Liver (tissue), 2 donors: ENCODE measurements at regions not wholly inside any gene's neighbourhood (a gene's known extent, or its start where the extent isn't known, plus 50 kb on each side); places are given as distances from the start of the nearest gene placed in this dataset.

ENCODE experiments used
- JUND ChIP-seq, 2 donors: IDR thresholded peaks; 2 replicates each; pipeline ENCODE4 v1.6.1; 2016; ENCODE audit warnings: antibody characterized with exemption in 2 of 2
- TAF1 ChIP-seq: conservative IDR thresholded peaks from 2 replicates; pipeline ENCODE4 v1.6.1; 2016; ENCODE audit warnings: antibody characterized with exemption, mild to moderate bottlenecking
- TF ChIP-seq, protein P1 (sequence below): IDR thresholded peaks from 2 replicates; pipeline ENCODE4 v1.6.1; 2016; ENCODE audit warnings: antibody characterized with exemption
- TF ChIP-seq, protein P2 (sequence below): IDR thresholded peaks from 2 replicates; pipeline ENCODE4 v1.6.1; 2016; ENCODE audit warnings: antibody characterized with exemption, mild to moderate bottlenecking
- TF ChIP-seq, protein P3 (sequence below): IDR thresholded peaks from 2 replicates; pipeline ENCODE4 v1.6.1; 2016; ENCODE audit warnings: antibody characterized with exemption
- donor health status: healthy.

DNA sequence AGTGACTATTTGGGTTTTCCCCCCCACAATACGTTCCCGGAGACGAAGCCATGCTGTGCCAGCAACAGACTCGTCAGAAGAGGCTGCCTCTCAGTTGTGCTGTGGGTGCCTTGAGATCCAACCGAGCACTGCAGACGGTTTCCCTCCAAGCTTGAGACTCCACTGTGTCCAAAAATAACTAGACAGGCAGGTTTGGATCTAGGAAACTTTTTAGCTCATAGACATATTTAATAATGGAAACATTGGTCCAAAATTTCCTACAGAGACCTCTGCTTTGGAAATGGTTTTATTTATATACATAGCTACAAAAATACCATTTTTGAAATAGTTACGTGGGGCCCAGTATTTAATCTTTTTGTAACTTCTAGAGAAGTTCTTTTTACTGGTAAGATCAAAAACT lies 63.1 kb upstream of the SPATS2L start:
- TF ChIP-seq, protein P1, sequence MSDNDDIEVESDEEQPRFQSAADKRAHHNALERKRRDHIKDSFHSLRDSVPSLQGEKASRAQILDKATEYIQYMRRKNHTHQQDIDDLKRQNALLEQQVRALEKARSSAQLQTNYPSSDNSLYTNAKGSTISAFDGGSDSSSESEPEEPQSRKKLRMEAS = no peak
- TF ChIP-seq TAF1 = no peak
- TF ChIP-seq, protein P2, sequence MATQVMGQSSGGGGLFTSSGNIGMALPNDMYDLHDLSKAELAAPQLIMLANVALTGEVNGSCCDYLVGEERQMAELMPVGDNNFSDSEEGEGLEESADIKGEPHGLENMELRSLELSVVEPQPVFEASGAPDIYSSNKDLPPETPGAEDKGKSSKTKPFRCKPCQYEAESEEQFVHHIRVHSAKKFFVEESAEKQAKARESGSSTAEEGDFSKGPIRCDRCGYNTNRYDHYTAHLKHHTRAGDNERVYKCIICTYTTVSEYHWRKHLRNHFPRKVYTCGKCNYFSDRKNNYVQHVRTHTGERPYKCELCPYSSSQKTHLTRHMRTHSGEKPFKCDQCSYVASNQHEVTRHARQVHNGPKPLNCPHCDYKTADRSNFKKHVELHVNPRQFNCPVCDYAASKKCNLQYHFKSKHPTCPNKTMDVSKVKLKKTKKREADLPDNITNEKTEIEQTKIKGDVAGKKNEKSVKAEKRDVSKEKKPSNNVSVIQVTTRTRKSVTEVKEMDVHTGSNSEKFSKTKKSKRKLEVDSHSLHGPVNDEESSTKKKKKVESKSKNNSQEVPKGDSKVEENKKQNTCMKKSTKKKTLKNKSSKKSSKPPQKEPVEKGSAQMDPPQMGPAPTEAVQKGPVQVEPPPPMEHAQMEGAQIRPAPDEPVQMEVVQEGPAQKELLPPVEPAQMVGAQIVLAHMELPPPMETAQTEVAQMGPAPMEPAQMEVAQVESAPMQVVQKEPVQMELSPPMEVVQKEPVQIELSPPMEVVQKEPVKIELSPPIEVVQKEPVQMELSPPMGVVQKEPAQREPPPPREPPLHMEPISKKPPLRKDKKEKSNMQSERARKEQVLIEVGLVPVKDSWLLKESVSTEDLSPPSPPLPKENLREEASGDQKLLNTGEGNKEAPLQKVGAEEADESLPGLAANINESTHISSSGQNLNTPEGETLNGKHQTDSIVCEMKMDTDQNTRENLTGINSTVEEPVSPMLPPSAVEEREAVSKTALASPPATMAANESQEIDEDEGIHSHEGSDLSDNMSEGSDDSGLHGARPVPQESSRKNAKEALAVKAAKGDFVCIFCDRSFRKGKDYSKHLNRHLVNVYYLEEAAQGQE = no peak
- TF ChIP-seq, protein P3, sequence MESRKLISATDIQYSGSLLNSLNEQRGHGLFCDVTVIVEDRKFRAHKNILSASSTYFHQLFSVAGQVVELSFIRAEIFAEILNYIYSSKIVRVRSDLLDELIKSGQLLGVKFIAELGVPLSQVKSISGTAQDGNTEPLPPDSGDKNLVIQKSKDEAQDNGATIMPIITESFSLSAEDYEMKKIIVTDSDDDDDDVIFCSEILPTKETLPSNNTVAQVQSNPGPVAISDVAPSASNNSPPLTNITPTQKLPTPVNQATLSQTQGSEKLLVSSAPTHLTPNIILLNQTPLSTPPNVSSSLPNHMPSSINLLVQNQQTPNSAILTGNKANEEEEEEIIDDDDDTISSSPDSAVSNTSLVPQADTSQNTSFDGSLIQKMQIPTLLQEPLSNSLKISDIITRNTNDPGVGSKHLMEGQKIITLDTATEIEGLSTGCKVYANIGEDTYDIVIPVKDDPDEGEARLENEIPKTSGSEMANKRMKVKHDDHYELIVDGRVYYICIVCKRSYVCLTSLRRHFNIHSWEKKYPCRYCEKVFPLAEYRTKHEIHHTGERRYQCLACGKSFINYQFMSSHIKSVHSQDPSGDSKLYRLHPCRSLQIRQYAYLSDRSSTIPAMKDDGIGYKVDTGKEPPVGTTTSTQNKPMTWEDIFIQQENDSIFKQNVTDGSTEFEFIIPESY = no peak
- no peak for TF ChIP-seq JUND (IDR thresholded peaks at IDR 0.05)
